Ectodermal cell (in vitro differentiated cells): ENCODE measurements at regions not wholly inside any gene's neighbourhood (a gene's known extent, or its start where the extent isn't known, plus 50 kb on each side); places are given as distances from the start of the nearest gene placed in this dataset.

ENCODE experiments used
- H3K27ac ChIP-seq: 2 replicates; pipeline ENCODE4 v1.7.0; 2013; ENCODE audit warnings: mild to moderate bottlenecking, low read depth, low read length; ENCODE audit not compliant: insufficient read depth, poor library complexity, severe bottlenecking
- H3K27me3 ChIP-seq: 2 replicates; pipeline ENCODE4 v1.7.0; 2013; ENCODE audit warnings: mild to moderate bottlenecking, low read length; ENCODE audit not compliant: insufficient read depth, control insufficient read depth, poor library complexity, severe bottlenecking
- H3K36me3 ChIP-seq: one replicate; pipeline ENCODE4 v1.7.0; 2013; ENCODE audit warnings: low read length; ENCODE audit not compliant: control insufficient read depth, insufficient read depth
- H3K4me1 ChIP-seq: one replicate; pipeline ENCODE4 v1.7.0; 2013; ENCODE audit warnings: low read length; ENCODE audit not compliant: control insufficient read depth, insufficient read depth
- H3K4me3 ChIP-seq: 2 replicates; pipeline ENCODE4 v1.7.0; 2013; ENCODE audit warnings: low read depth, low read length, control low read depth; ENCODE audit not compliant: insufficient read depth
- H3K9me3 ChIP-seq: 2 replicates; pipeline ENCODE4 v1.7.0; 2013; ENCODE audit warnings: mild to moderate bottlenecking, low read length, moderate library complexity; ENCODE audit not compliant: control insufficient read depth
- WGBS, 2 experiments: methylation state at CpG; one replicate each; pipeline ENCODE4 v1.1.7; 2013; ENCODE audit warnings: missing lambda C conversion rate in 2 of 2; 5-methylcytosine and 5-hydroxymethylcytosine counted together

DNA sequence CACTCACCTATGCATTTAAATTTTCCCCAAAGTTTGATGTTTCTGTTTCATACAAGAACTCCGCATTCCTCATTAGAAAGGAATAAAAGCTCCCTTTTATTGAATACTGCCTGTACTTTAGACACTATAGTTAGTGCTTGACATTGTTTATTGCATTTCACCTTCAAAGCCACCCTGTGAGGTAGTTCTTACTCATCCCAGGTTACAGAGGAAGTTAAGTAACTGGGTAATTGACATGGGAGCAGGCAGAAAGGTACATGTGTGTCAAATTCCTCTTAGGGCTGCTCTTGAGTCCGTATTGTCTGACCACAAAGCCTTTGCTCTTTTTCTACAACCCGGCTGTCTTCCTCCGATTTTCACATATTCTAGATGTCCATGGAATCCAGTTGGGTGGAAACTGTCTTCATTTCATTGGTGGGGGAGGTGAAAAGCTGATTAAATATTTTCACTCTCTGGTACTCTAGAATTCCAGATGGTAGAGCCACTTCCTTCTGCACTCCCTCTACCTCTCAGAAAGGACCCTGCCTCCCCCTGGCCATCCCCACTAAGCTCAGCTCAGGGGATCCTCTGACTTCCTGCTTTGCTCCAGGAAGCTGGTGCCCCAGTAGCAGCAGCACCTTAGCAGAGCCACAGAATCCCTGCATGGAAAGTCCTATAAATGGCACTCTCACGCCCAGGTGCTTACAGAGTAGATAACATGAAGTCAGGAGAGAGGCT, 319.2 kb downstream of the LRATD1 start:
- H3K4me1 ChIP-seq: no peaks in the 10 kb centered on the region
- no peak overlapping the region for H3K4me3 ChIP-seq
- 96% methylated on average over 4 to 5 of the region's 5 CpGs for WGBS, 2 experiments
- no peaks in the 10 kb centered on the region for H3K27me3 ChIP-seq
- H3K27ac ChIP-seq: no peak overlapping the region
- H3K36me3 ChIP-seq: no peaks in the 10 kb centered on the region
- no peaks in the 10 kb centered on the region for H3K9me3 ChIP-seq

GRCh38 chr2:14952400-14952963, 320.0 kb downstream of the LRATD1 start:
- Histone ChIP-seq H3K4me1 (no peaks in the 10 kb centered on the region), H3K27me3 (no peaks in the 10 kb centered on the region), H3K9me3 (no peaks in the 10 kb centered on the region), H3K4me3 (no peak overlapping the region), H3K36me3 (no peaks in the 10 kb centered on the region), H3K27ac (no peak overlapping the region)
- WGBS, 2 experiments: 91 to 94% methylated on average over 6 of the region's 6 CpGs

DNA sequence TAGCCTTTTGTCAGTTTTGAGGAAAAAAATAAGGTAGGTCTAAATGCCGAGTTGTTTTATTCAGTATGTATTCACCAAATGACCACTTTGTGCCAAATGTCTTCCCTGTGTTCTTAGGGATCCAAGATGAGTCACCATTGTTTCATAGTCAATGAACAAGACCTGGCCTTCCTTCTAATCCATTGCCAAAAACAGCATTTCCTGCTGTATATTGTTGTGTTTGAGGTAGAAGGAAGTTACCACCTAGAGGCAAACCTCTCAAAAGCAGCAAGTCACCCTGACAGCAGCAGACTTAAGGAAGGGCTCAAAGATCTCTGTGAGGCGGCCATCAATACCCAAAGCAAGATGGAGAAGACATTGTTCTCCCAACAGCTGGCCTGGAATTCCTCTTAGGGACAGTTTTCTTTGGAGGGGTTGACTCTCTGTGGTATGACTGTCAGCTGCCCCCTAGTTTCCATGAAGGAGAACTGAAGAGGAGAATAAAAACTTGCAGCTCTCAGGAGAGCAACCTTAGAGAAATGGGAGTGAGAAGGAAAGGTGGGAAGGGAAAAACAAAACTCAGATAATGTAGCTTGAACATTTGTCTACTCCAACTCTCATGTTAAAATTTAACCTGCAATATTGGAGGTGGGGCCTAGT, 328.3 kb downstream of the LRATD1 start:
- H3K4me3 ChIP-seq: no peak overlapping the region
- H3K27me3 ChIP-seq: no peaks in the 10 kb centered on the region
- 91 to 92% methylated on average over 2 of the region's 2 CpGs for WGBS, 2 experiments
- H3K9me3 ChIP-seq: no peaks in the 10 kb centered on the region
- no peaks in the 10 kb centered on the region for H3K4me1 ChIP-seq
- H3K27ac ChIP-seq: no peak overlapping the region
- H3K36me3 ChIP-seq: no peaks in the 10 kb centered on the region

GRCh38 chr2:14967729-14968128, 335.2 kb downstream of the LRATD1 start:
- H3K4me1 ChIP-seq: no peaks in the 10 kb centered on the region
- no peak overlapping the region for H3K4me3 ChIP-seq
- no peak overlapping the region for H3K27ac ChIP-seq
- no peaks in the 10 kb centered on the region for H3K36me3 ChIP-seq
- 25 to 32% methylated on average over 1 of the region's 2 CpGs for WGBS, 2 experiments
- no peaks in the 10 kb centered on the region for H3K27me3 ChIP-seq
- no peaks in the 10 kb centered on the region for H3K9me3 ChIP-seq

DNA sequence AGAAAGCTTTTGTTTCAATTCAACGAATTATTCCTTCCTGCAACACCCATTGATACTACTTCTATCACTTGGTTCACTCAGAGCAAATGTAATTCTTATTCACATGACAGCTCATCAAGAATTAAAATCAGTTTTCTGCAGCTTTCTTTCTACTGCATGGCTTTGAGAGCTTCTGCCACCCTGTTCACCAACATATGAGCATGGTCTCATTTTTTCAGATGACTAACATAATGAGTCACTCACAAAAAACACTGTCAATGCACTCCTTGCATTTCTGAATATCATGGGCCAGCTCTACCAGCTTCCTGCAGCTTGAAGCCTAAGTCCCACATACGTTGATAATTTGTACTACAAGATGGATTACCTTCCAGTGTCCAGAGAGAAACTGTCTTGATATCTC, 342.9 kb downstream of the LRATD1 start:
- no peaks in the 10 kb centered on the region for H3K9me3 ChIP-seq
- no peaks in the 10 kb centered on the region for H3K36me3 ChIP-seq
- WGBS, 2 experiments: 91% methylated on average over 2 of the region's 2 CpGs
- no peaks in the 10 kb centered on the region for H3K4me1 ChIP-seq
- H3K4me3 ChIP-seq: no peak overlapping the region
- no peak overlapping the region for H3K27ac ChIP-seq
- no peaks in the 10 kb centered on the region for H3K27me3 ChIP-seq

- H3K9me3 ChIP-seq: no peaks in the 10 kb centered on the region
- no peaks in the 10 kb centered on the region for H3K36me3 ChIP-seq
- H3K4me3 ChIP-seq: no peak overlapping the region
- H3K4me1 ChIP-seq: no peaks in the 10 kb centered on the region
- WGBS, 2 experiments: 82 to 84% methylated on average over 1 of the region's 1 CpG
- no peak overlapping the region for H3K27ac ChIP-seq
- H3K27me3 ChIP-seq: no peaks in the 10 kb centered on the region
Measured at GRCh38 chr2:14977021-14977420, 344.5 kb downstream of the LRATD1 start.

- 87 to 100% methylated on average over 1 of the region's 2 CpGs for WGBS, 2 experiments
- Histone ChIP-seq H3K4me1 (no peaks in the 10 kb centered on the region), H3K36me3 (no peaks in the 10 kb centered on the region), H3K9me3 (no peaks in the 10 kb centered on the region), H3K27me3 (no peaks in the 10 kb centered on the region), H3K27ac (no peak overlapping the region), H3K4me3 (no peak overlapping the region)
Measured at GRCh38 chr2:14978845-14979244, 346.3 kb downstream of the LRATD1 start.

DNA sequence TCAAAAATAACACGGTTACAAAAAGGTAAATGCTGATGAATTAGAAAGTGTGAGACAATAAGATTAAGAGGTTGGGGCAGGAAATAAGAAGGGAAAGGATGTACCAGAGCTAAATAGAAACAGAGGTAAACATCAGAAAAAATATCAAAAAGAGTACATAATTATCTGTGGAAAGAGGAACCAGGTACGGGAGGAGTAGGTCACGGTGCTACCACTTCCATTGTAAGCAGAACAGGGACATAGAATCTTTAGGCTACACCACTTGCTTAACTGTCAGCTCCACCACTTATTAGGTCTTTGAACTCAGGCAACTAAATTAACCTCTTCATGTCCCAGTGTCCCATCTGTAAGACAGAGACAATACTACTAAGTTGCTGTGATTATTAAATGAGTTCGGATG, 350.3 kb downstream of the LRATD1 start:
- Histone ChIP-seq H3K27ac (no peak overlapping the region), H3K4me1 (no peaks in the 10 kb centered on the region), H3K4me3 (no peak overlapping the region), H3K9me3 (no peaks in the 10 kb centered on the region), H3K27me3 (no peaks in the 10 kb centered on the region), H3K36me3 (no peaks in the 10 kb centered on the region)
- WGBS, 2 experiments: 88 to 93% methylated on average over 4 of the region's 4 CpGs

- Histone ChIP-seq H3K4me1 (no peaks in the 10 kb centered on the region), H3K4me3 (no peak overlapping the region), H3K9me3 (no peaks in the 10 kb centered on the region), H3K36me3 (no peaks in the 10 kb centered on the region), H3K27me3 (no peaks in the 10 kb centered on the region), H3K27ac (no peak overlapping the region)
Measured at GRCh38 chr2:14988600-14988999, 356.1 kb downstream of the LRATD1 start.

GRCh38 chr2:14991723-14992122, 359.2 kb downstream of the LRATD1 start:
- Histone ChIP-seq H3K36me3 (no peaks in the 10 kb centered on the region), H3K4me3 (no peak overlapping the region), H3K27ac (no peak overlapping the region), H3K9me3 (no peaks in the 10 kb centered on the region), H3K27me3 (no peaks in the 10 kb centered on the region), H3K4me1 (no peaks in the 10 kb centered on the region)
- 92 to 99% methylated on average over 4 of the region's 4 CpGs for WGBS, 2 experiments
